Erythroblast (primary cell): ENCODE measurements at regions not wholly inside any gene's neighbourhood (a gene's known extent, or its start where the extent isn't known, plus 50 kb on each side); places are given as distances from the start of the nearest gene placed in this dataset.

Experiments used
- GATA1 ChIP-seq: IDR thresholded peaks from 2 replicates; pipeline ENCODE4 v1.6.1; 2011; ENCODE audit warnings: low read depth, mild to moderate bottlenecking, control low read depth, low read length, moderate library complexity
- POLR2A ChIP-seq: IDR thresholded peaks from 2 replicates; pipeline ENCODE4 v1.6.1; 2011; ENCODE audit warnings: mild to moderate bottlenecking, low read length

GRCh38 chr1:87176087-87176486 is 152.6 kb upstream of the LMO4 start:
- TF ChIP-seq POLR2A (no peak), GATA1 (no peak)
